SU-DHL-6 (cell line): ENCODE measurements at regions not wholly inside any gene's neighbourhood (a gene's known extent, or its start where the extent isn't known, plus 50 kb on each side); places are given as distances from the start of the nearest gene placed in this dataset.
A peak's percentile ranks its signal among the peaks of the same experiment; 100 is the strongest.

Experiments
- H2AFZ ChIP-seq: fragments of 200-600 bp; sonication (generic); 2 replicates; pipeline ENCODE4 v1.6.1; 2014; ENCODE audit warnings: low read depth, mild to moderate bottlenecking, moderate library complexity, mixed read lengths, antibody characterized with exemption, low read length; ENCODE audit not compliant: severe bottlenecking
- H3F3A ChIP-seq: fragments of 200-600 bp; shearing (Covaris generic); 2 replicates; pipeline ENCODE4 v1.6.0; 2016; ENCODE audit warnings: antibody characterized with exemption, mild to moderate bottlenecking; ENCODE audit not compliant: insufficient read depth
- H3K27ac ChIP-seq: fragments of 200-600 bp; sonication (generic); 2 replicates; pipeline ENCODE4 v1.5.1; 2016; ENCODE audit warnings: low read depth, mild to moderate bottlenecking, low read length, moderate library complexity, mixed read lengths
- H3K27me3 ChIP-seq: fragments of 200-600 bp; sonication (generic), shearing (Covaris generic); 2 replicates; pipeline ENCODE4 v1.6.0; 2014; ENCODE audit warnings: mild to moderate bottlenecking, low read length
- H3K36me3 ChIP-seq: fragments of 200-600 bp; sonication (generic); 2 replicates; pipeline ENCODE4 v1.6.1; 2014; ENCODE audit warnings: mild to moderate bottlenecking, low read length, mixed read lengths
- H3K4me2 ChIP-seq: fragments of 300-600, 200-600 bp; shearing (Covaris generic), sonication (generic); 2 replicates; pipeline ENCODE4 v1.6.0; 2014; ENCODE audit warnings: low read length, low read depth, mild to moderate bottlenecking; ENCODE audit not compliant: poor library complexity, severe bottlenecking
- H3K4me3 ChIP-seq: fragments of 200-600 bp; sonication (generic); 2 replicates; pipeline ENCODE4 v1.5.1; 2014; ENCODE audit warnings: antibody characterized with exemption, low read length, mild to moderate bottlenecking, mixed read lengths; ENCODE audit not compliant: insufficient read depth, poor library complexity, severe bottlenecking
- H3K79me2 ChIP-seq: fragments of 200-600 bp; sonication (generic); 2 replicates; pipeline ENCODE4 v1.6.1; 2014; ENCODE audit warnings: mild to moderate bottlenecking, low read length, moderate library complexity; ENCODE audit not compliant: insufficient read depth
- H3K9ac ChIP-seq: fragments of 200-600 bp; sonication (generic); 2 replicates; pipeline ENCODE4 v1.7.0; 2014; ENCODE audit warnings: mild to moderate bottlenecking, low read length
- H3K9me2 ChIP-seq: fragments of 200-600 bp; sonication (generic); replicated peaks from 2 replicates; pipeline ENCODE4 v1.6.1; 2014; ENCODE audit warnings: low read length; ENCODE audit not compliant: insufficient read depth
- H3K9me3 ChIP-seq: fragments of 200-600 bp; sonication (generic); 2 replicates; pipeline ENCODE4 v1.6.1; 2014; ENCODE audit warnings: low read length, mixed read lengths; ENCODE audit not compliant: insufficient read depth
- H4K20me1 ChIP-seq: fragments of 200-600 bp; sonication (generic); 2 replicates; pipeline ENCODE4 v1.6.1; 2014; ENCODE audit warnings: low read depth, mild to moderate bottlenecking, antibody characterized with exemption, low read length, moderate library complexity, mixed read lengths
- EZH2phosphoT487 ChIP-seq: fragments of 200-600 bp; sonication (generic), shearing (Covaris generic); conservative IDR thresholded peaks from 2 replicates; pipeline ENCODE4 v1.6.1; 2018; ENCODE audit warnings: mild to moderate bottlenecking, antibody characterized with exemption, low read length, moderate library complexity, mixed read lengths
- TF ChIP-seq, protein P1 (sequence below): fragments of 200-600 bp; sonication (generic); IDR thresholded peaks from one replicate; pipeline ENCODE4 v1.5.1; 2017; ENCODE audit warnings: antibody characterized with exemption, mild to moderate bottlenecking, low read length, moderate library complexity; ENCODE audit not compliant: insufficient read depth, poor library complexity, severe bottlenecking

DNA sequence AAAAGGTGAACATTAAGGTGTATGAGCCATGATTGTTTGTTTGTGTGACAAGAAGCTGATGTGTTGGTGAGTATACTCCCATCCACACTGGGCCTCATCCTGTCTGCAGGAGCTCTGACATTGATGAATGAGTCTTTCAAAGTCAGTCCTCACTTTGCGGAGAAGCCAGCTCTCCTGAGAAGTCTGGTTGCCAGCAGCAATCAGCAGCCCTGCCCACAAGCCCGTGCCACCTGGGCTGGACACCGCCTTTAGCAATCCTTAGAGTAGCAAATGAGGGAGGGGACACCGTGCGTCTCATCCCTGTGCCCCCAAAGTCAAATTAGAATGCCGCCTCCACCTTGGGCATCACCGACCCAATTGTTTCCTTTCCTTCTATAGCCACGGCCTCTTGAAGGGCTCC, 174.8 kb upstream of the NECTIN1 start:
- no peak overlapping the region for H3K4me2 ChIP-seq
- H3K36me3 ChIP-seq: no peaks in the 10 kb centered on the region
- H3K9me3 ChIP-seq: no peaks in the 10 kb centered on the region
- TF ChIP-seq, protein P1, sequence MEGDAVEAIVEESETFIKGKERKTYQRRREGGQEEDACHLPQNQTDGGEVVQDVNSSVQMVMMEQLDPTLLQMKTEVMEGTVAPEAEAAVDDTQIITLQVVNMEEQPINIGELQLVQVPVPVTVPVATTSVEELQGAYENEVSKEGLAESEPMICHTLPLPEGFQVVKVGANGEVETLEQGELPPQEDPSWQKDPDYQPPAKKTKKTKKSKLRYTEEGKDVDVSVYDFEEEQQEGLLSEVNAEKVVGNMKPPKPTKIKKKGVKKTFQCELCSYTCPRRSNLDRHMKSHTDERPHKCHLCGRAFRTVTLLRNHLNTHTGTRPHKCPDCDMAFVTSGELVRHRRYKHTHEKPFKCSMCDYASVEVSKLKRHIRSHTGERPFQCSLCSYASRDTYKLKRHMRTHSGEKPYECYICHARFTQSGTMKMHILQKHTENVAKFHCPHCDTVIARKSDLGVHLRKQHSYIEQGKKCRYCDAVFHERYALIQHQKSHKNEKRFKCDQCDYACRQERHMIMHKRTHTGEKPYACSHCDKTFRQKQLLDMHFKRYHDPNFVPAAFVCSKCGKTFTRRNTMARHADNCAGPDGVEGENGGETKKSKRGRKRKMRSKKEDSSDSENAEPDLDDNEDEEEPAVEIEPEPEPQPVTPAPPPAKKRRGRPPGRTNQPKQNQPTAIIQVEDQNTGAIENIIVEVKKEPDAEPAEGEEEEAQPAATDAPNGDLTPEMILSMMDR: no peak
- TF ChIP-seq EZH2phosphoT487: no peak
- no peaks in the 10 kb centered on the region for H3K27me3 ChIP-seq
- H3K4me3 ChIP-seq: no peak overlapping the region
- H3K79me2 ChIP-seq: no peaks in the 10 kb centered on the region
- H4K20me1 ChIP-seq: no peaks in the 10 kb centered on the region
- no peak overlapping the region for H3K27ac ChIP-seq
- no peaks in the 10 kb centered on the region for H3F3A ChIP-seq
- H2AFZ ChIP-seq: no peak overlapping the region
- H3K9ac ChIP-seq: no peak overlapping the region
- H3K9me2 ChIP-seq: no peaks in the 10 kb centered on the region

DNA sequence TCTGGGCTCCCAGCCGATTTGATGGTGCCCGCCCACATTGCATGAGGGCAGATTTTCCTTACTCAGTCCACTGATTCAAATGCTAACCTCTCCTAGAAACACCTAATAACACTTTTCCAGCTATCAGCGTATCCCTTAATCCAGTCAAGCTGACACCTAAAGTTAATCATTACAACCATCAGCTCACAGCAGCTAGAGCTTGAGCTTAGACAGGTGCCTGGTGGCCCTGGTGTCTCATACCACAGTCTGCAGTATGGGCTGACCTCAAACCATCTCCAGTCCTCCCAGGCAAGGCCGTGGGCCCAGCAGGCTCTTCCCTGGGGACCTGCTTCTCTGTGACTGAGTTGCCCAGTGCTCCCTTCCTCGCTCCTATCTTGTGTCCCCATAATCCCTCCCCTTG, 174.4 kb upstream of the NECTIN1 start:
- Histone ChIP-seq H3K4me2 (no peak overlapping the region), H3K36me3 (no peaks in the 10 kb centered on the region), H4K20me1 (no peaks in the 10 kb centered on the region), H3K27me3 (no peaks in the 10 kb centered on the region), H3K9me2 (no peaks in the 10 kb centered on the region), H3K9ac (no peak overlapping the region), H3K4me3 (no peak overlapping the region), H3F3A (no peaks in the 10 kb centered on the region), H3K9me3 (no peaks in the 10 kb centered on the region), H2AFZ (no peak overlapping the region), H3K79me2 (no peaks in the 10 kb centered on the region), H3K27ac (no peak overlapping the region)
- no peak for TF ChIP-seq EZH2phosphoT487
- TF ChIP-seq, protein P1: no peak

DNA sequence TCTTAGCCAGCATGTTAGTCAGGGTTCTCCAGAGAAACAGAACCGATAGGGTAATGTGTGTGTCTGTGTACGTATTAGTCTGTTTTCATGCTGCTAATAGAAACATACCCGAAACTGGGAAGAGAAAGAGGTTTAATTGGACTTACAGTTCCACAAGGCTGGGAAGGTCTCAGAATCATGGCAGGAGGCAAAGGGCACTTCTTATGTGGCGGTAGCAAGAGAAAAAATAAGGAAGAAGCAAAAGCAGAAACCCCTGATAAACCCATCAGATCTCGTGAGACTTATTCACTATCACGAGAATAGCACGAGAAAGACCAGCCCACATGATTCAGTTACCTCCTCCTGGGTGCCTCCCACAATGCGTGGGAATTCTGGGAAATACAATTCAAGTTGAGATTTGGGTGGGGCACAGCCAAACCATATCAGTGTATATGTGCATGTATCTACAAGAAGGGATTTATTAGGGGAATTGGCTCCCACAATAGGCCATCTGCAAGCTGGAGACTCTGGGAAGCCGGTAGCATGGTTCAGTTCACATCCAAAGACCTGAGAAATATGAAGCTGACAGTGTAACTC, 173.7 kb upstream of the NECTIN1 start:
- H4K20me1 ChIP-seq: no peaks in the 10 kb centered on the region
- H3K4me3 ChIP-seq: no peak overlapping the region
- H3K27ac ChIP-seq: no peak overlapping the region
- H3K4me2 ChIP-seq: peak overlapping the region; percentile 17
- H3F3A ChIP-seq: no peaks in the 10 kb centered on the region
- no peaks in the 10 kb centered on the region for H3K36me3 ChIP-seq
- no peaks in the 10 kb centered on the region for H3K27me3 ChIP-seq
- no peak for TF ChIP-seq EZH2phosphoT487
- TF ChIP-seq, protein P1: no peak
- H3K9ac ChIP-seq: no peak overlapping the region
- H3K9me2 ChIP-seq: no peaks in the 10 kb centered on the region
- H2AFZ ChIP-seq: no peak overlapping the region
- H3K79me2 ChIP-seq: no peaks in the 10 kb centered on the region
- no peaks in the 10 kb centered on the region for H3K9me3 ChIP-seq
